ENCODE measurements at regions not wholly inside any gene's neighbourhood (a gene's known extent, or its start where the extent isn't known, plus 50 kb on each side); places are given as distances from the start of the nearest gene placed in this dataset.

- no peak for TF ChIP-seq MAX (IDR thresholded peaks at IDR 0.05)
- no peak for TF ChIP-seq CHD2 (IDR thresholded peaks at IDR 0.05; ENCODE audit: low read depth, low read length)
- TF ChIP-seq CTCF (CRISPR knock-in tag; IDR thresholded peaks at IDR 0.05): no peak
- TF ChIP-seq TGIF2 (CRISPR knock-in tag; IDR thresholded peaks at IDR 0.05): no peak
- no peak for TF ChIP-seq FOXJ3 (CRISPR knock-in tag; IDR thresholded peaks at IDR 0.05; ENCODE audit: borderline replicate concordance)
- TF ChIP-seq POLR2AphosphoS5 (IDR thresholded peaks at IDR 0.05; ENCODE audit: low read depth, low read length): no peak
- TF ChIP-seq CBX1 (IDR thresholded peaks at IDR 0.05; ENCODE audit: low read depth): no peak
- TF ChIP-seq KLF13 (CRISPR knock-in tag; IDR thresholded peaks at IDR 0.05): no peak
- no peak for TF ChIP-seq USF2 (IDR thresholded peaks at IDR 0.05; ENCODE audit: low read depth, low read length)
- TF ChIP-seq USF2 (CRISPR knock-in tag; IDR thresholded peaks at IDR 0.05; ENCODE audit: borderline replicate concordance): no peak
- TF ChIP-seq ARNTL (CRISPR knock-in tag; IDR thresholded peaks at IDR 0.05): no peak
Measured at GRCh38 chr3:162161595-162161994, 665.0 kb downstream of the OTOL1 start.

Data from HepG2 (cell line).